ENCODE measurements at regions not wholly inside any gene's neighbourhood (a gene's known extent, or its start where the extent isn't known, plus 50 kb on each side); places are given as distances from the start of the nearest gene placed in this dataset.
"Not testable (repeated sequence)": the region's sequence is repeated elsewhere in the genome, so short reads cannot be mapped to it uniquely, and the experiment has no call there.

DNA sequence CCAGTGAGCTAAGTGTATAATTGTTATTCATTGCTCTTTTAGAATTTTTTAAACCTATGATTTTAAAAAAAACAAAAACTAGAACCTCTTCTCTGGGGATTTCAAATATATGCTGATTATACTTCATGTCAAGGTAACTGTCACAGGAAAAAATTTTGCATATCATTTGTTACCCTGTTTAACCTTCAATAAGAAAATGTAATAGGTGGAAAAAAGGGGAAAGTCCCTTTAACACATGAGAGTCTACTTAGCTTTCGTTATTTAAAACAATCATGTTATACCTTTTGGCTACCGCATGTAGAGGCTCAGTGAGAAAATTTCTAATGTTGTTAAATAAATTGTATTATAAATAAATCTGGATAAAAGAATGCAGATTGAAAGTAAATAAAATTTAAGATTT, 190.1 kb upstream of the AKR1E2 start:
- DNase-seq (ENCODE audit: low read depth), result no peak

DNA sequence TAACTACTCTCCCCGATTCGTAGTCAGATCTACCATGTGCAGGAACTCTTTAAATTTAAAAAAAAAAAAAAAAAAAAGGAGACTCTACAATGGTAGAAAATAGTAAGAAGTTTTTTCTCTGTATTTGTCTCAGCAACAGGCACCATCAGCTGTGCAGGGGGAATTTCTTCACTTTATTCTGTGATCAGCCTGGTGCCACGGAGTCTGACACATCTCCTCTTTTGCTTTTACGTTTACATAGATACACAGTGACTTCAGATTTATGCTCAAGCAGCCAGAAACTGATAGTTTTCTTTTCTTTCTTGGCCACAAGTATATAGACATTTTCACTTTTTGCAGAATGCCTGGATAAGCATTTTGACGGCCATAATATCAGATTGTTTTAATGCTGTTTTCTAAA, 190.6 kb upstream of the AKR1E2 start:
- DNase-seq (ENCODE audit: low read depth), result no peak

GRCh38 chr10:4633776-4634175, 192.2 kb upstream of the AKR1E2 start:
- DNase-seq (ENCODE audit: low read depth), result no peak

GRCh38 chr10:4633186-4633585, 192.8 kb upstream of the AKR1E2 start:
- no peak for DNase-seq (ENCODE audit: low read depth)

- DNase-seq (ENCODE audit: low read depth), result no peak
These were observed 193.2 kb upstream of the AKR1E2 start for GRCh38 chr10:4632757-4633156.

- no peak for DNase-seq (ENCODE audit: low read depth)
These were observed 199.1 kb upstream of the AKR1E2 start for GRCh38 chr10:4626919-4627318.

DNA sequence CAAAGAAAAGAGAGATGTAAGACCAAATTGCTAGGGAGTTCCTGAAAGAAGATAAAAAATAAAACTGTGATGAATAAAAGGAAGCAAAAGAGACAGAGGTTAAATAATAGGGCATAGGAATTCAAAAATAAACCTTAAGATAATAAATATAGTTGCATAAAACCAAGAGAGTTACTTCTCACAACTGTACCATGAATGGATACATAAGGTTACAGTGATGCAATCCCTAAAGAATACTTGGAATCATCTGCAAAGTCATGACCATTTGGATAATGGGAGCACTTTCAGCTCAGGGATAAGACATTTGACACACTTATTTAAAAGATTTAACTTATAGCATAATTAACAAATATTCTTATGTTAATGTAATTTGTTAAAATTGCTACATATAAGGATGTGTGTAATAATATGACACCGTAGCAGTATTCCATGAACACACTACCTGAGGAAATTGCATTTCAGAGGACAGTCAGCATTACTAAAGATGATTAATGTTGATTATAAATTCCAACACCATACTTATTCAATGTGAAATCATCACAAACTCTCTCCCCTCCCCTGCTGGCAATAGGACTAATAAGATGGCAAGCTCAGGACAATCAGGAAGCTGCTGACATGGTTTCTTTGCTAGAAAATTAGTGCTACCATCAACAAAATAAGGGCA, 202.1 kb upstream of the AKR1E2 start:
- DNase-seq (ENCODE audit: low read depth), result no peak

DNA sequence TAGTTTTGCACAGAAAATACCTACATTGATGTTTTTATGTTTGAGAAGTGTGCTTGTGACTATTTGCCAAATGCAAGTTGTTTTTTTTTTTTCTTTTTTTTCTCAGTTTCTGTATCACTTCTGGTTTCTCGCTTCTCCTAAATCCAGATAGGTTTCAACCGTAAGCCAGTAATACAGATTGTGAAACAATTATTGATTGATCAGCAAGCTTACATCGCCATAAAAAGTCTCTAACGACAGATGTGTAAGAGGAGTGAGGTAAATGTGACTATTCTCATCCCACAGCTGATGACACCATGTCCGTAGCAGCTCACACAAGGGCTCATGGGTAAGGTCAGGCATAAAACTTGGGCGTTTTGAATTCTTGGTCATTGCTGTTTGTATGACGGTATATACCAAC, 202.8 kb upstream of the AKR1E2 start:
- DNase-seq (ENCODE audit: low read depth), result no peak

DNA sequence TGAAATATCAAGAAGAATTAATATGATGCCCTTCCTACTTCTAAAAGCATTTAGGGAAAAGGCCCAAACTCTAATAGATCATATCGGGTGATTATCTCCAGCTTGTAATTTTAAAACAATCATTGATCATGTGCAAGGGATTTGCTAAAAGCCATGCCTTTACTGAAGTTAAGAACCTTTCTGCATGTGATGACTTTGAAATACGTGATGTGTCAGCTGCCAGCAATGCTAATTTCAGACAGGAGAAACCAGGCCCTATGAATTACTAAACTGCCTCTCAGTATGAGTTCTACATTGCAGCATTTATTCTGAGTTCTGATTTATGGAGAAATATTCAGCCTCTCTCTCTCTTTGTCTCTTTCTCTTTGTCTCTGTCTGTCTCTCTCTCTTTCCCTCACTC, 203.6 kb upstream of the AKR1E2 start:
- DNase-seq (ENCODE audit: low read depth), result no peak

DNA sequence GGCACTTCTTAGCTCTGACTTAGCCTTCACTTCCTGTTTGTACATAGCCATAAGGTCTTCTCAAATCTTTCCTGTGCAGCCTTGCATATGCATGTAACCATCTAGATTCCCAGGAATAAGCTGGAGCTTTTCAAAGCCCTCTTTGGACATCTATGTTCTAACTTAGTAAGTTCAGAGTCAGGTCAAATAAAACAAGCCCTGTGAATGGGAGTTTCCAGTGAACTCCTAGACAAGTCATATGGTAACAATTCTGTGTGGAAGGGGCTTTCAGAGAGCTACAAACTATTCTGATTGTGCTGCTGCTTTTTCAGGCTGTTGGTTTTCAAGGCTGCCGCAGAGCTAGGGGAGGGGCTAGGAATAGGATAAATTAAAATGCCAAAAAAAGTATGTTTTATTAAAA, 208.4 kb upstream of the AKR1E2 start:
- DNase-seq (ENCODE audit: low read depth), result no peak

- DNase-seq (ENCODE audit: low read depth), result no peak
These were observed 211.0 kb upstream of the AKR1E2 start for GRCh38 chr10:4615042-4615441.

- no peak for DNase-seq (ENCODE audit: low read depth)
These were observed 216.8 kb upstream of the AKR1E2 start for GRCh38 chr10:4609251-4609650.

DNA sequence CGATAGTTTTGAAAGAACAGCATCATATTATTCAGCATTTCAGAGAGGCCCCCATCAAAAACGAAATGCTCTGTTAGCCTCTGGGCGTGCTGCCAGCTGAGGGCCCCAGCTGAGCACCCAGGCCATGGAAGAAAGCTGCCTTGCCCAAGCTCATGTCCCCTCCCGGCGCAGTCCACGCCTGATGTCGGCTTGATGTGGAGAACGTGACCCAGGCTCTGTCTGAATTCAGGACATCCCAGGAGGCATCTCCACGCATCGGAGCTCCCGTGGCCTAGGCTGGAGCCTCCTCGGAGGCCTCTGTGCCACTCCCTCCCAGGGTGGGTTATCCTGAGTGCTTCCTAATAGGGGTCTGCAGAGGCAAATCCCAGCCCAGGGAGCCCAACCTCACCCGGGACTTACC, 218.3 kb upstream of the AKR1E2 start:
- DNase-seq (ENCODE audit: low read depth), result no peak

GRCh38 chr10:4606856-4607636, 219.0 kb upstream of the AKR1E2 start:
- DNase-seq (ENCODE audit: low read depth), result no peak

- no peak for DNase-seq (ENCODE audit: low read depth)
These were observed 223.1 kb upstream of the AKR1E2 start for GRCh38 chr10:4602764-4603491.

DNA sequence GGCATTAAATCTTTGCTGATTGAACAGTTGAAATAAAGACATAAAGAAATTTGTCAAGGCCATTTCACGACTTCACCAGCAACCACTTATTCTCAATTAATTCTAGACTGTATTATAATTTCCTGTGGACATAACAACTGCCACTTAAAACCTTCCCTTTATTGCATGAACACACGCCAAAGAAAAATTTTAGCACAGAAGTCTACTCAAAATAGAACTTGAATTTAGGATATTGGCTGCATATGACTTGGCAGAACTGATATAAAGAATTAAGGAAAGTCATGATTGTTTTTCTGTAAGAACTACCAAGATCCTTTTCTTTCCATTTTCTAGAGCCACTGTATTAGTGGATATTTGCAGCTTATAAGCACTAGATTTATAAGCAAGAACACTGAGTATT, 226.5 kb upstream of the AKR1E2 start:
- DNase-seq (ENCODE audit: low read depth), result no peak

DNA sequence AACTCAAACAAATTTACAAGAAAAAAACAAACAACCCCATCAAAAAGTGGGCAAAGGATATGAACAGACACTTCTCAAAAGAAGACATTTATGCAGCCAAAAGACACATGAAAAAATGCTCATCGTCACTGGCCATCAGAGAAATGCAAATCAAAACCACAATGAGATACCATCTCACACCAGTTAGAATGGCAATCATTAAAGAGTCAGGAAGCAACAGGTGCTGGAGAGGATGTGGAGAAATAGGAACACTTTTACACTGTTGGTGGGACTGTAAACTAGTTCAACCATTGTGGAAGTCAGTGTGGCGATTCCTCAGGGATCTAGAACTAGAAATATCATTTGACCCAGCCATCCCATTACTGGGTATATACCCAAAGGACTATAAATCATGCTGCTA, 228.1 kb upstream of the AKR1E2 start:
- DNase-seq (ENCODE audit: low read depth), result not testable (repeated sequence)

DNA sequence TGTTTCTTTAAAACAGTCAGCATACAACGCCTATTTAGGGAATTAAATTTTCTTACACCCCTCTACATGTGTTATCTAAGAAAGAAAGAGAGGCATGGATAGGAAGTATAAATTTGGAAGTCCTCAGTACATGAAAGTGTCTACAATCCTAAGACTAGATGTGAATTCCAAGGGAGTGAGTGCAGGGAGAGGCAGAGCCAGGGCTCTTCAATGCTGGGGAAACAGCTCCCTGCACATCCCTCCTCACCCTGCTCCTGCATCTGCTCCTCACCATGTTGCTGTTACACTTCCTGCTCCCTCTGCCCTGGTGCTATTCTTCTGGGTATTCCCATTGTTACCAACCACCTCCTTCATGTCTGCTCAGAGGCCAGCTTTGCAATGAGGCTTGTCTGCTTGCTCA, 229.1 kb upstream of the AKR1E2 start:
- DNase-seq (ENCODE audit: low read depth), result peak; percentile 23

DNA sequence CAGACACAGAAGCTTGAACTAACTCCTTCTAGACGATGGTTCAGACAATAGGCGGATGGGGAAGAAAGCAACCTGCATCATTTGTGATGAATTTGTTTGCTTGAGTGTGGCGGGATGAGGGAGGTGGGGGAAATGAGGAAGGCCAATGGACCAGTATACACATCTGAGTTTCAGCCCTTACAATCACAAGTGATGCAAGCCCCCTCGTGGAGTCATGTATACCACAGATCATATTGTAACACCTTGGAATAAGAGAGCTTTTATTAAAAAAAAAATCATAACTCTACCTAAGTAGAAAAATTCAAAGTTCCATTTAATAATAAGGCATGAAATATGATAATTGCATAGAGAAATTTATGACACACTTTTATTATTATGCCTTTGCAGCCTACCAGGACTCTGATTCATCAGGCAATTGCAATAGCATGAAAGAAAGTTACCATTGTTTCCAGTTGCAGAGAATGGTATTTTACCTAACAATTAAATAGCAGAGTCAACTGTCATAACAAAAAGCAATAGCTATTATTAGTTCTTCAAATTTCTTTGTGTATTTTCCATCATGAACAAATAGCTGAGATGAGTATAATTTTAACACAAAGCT, 230.2 kb upstream of the AKR1E2 start:
- peak; percentile 23 for DNase-seq (ENCODE audit: low read depth)

- DNase-seq (ENCODE audit: low read depth), result no peak
These were observed 235.2 kb upstream of the AKR1E2 start for GRCh38 chr10:4590807-4591206.

- DNase-seq (ENCODE audit: low read depth), result no peak
These were observed 237.2 kb upstream of the AKR1E2 start for GRCh38 chr10:4588824-4589223.

DNA sequence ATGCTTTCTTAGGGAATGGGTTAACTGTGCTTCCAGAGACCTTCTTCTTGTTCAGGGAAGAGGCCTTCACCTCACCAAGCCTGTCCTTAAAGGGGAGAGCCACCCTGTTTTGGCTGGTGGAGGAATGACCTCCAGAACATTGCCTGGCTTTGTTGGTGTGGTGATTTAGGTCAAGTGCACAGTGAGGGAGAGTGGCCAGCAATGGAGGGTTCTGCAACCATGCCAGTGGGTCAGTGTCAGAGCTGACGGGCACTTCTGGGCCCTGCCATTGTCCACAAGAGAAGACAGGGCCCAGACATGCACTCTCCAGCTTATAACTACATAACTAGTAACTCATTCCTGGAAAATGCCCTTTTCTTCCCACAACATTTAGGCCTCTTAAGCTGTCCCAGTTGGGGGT, 238.5 kb upstream of the AKR1E2 start:
- no peak for DNase-seq (ENCODE audit: low read depth)

GRCh38 chr10:4586776-4587175, 239.2 kb upstream of the AKR1E2 start:
- peak; percentile 41 for DNase-seq (ENCODE audit: low read depth)
